ENCODE measurements at regions not wholly inside any gene's neighbourhood (a gene's known extent, or its start where the extent isn't known, plus 50 kb on each side); places are given as distances from the start of the nearest gene placed in this dataset.

GRCh38 chr6:156182356-156182755, 594.8 kb upstream of the ARID1B start:
- Histone ChIP-seq H3K27me3 (ENCODE audit: control insufficient read depth, insufficient read depth, low read length) (peaks cover under 1% of the 10 kb centered on the region; the same call in 1 of the 2 replicates), H3K9me3 (ENCODE audit: control insufficient read depth, insufficient read depth, low read length) (no peaks in the 10 kb centered on the region), H3K27ac (ENCODE audit: insufficient read depth, low read length) (no peak overlapping the region), H3K4me2 (ENCODE audit: low read depth, low read length) (no peak overlapping the region), H3K18ac (ENCODE audit: low read depth, low read length) (no peak overlapping the region), H4K5ac (ENCODE audit: low read depth, low read length) (no peak overlapping the region), H2BK20ac (ENCODE audit: low read depth, low read length) (no peak overlapping the region), H3K14ac (replicated peaks; ENCODE audit: low read depth, low read length) (no peak overlapping the region), H3K56ac (ENCODE audit: extremely low read depth, insufficient read depth, low read length) (no peak overlapping the region), H2AK9ac (replicated peaks; ENCODE audit: low read depth, low read length, poor library complexity) (no peak overlapping the region), H3K9me1 (ENCODE audit: insufficient read depth, low read length) (no peaks in the 10 kb centered on the region), H3K23ac (ENCODE audit: low read depth, low read length) (no peak overlapping the region), H4K8ac (ENCODE audit: low read depth in 2 of 2, low read length in 2 of 2) (no peak overlapping the region), H2BK5ac (ENCODE audit: low read depth, low read length, poor library complexity, severe bottlenecking) (no peak overlapping the region), H3K36me3 (ENCODE audit: control insufficient read depth, insufficient read depth, low read length) (no peaks in the 10 kb centered on the region), H3K79me1 (ENCODE audit: low read depth in 1 of 2, low read length in 2 of 2) (no peaks in the 10 kb centered on the region), H2AK5ac (ENCODE audit: low read depth, low read length) (no peak overlapping the region), H3K4ac (ENCODE audit: low read depth, low read length) (no peak overlapping the region), H3K9ac (ENCODE audit: low read depth, low read length) (no peak overlapping the region), H4K20me1 (ENCODE audit: insufficient read depth, low read length) (no peaks in the 10 kb centered on the region), H2BK15ac (ENCODE audit: low read depth, low read length) (no peak overlapping the region), H3K4me3 (ENCODE audit: insufficient read depth, low read depth, low read length) (no peak overlapping the region), H3K4me1 (ENCODE audit: control insufficient read depth, insufficient read depth, low read length) (no peaks in the 10 kb centered on the region), H4K91ac (ENCODE audit: insufficient read depth, low read depth, low read length) (no peak overlapping the region), H2AFZ (replicated peaks; ENCODE audit: low read length, poor library complexity) (no peak overlapping the region), H2BK120ac (ENCODE audit: low read depth, low read length) (no peak overlapping the region)
- ATAC-seq (ENCODE audit: low read depth), result no peak
- no peak for DNase-seq
- POLR2A ChIA-PET (ENCODE audit: unreplicated experiment), result no interaction called here
- dilution Hi-C loops (cut with HindIII; ENCODE audit: low sequenced_read_pairs, unreplicated experiment) (no loop called here), intact Hi-C loops (cut with micrococcal nuclease) (no loop called here), in situ Hi-C loops (cut with MboI; ENCODE audit: low sequenced_read_pairs) (no loop called here)
- no TSS peak for BruUV-seq (replicated peaks)
- CTCF ChIA-PET, result no interaction called here
- no CpG with 5 or more reads among the region's 2 CpGs for WGBS, 2 experiments (ENCODE audit: extremely low coverage in 2 of 2, insufficient read length in 1 of 2)
- TF ChIP-seq MAFK (IDR thresholded peaks at IDR 0.05; ENCODE audit: low read depth, low read length) (no peak), BHLHE40 (IDR thresholded peaks at IDR 0.05; ENCODE audit: low read depth, low read length) (no peak), RFX5 (IDR thresholded peaks at IDR 0.05; ENCODE audit: low read depth, low read length) (no peak), RAD21 (IDR thresholded peaks at IDR 0.05; ENCODE audit: low read length) (no peak), SMC3 (IDR thresholded peaks at IDR 0.05; ENCODE audit: low read depth, low read length) (no peak), CHD1 (IDR thresholded peaks at IDR 0.05; ENCODE audit: low read depth, low read length) (no peak), RCOR1 (IDR thresholded peaks at IDR 0.05; ENCODE audit: insufficient replicate concordance, low read length) (no peak), USF2 (IDR thresholded peaks at IDR 0.05; ENCODE audit: low read depth, low read length) (no peak), NFE2L2 (IDR thresholded peaks at IDR 0.05; ENCODE audit: low read depth, low read length) (no peak), CTCF (conservative IDR thresholded peaks at IDR 0.05; ENCODE audit: low read depth, low read length) (no peak), FOS (IDR thresholded peaks at IDR 0.05; ENCODE audit: low read depth, low read length) (no peak), MXI1 (IDR thresholded peaks at IDR 0.05; ENCODE audit: borderline replicate concordance, low read depth, low read length) (no peak), ELK1 (IDR thresholded peaks at IDR 0.05; ENCODE audit: borderline replicate concordance, low read depth, low read length) (no peak), POLR2A (IDR thresholded peaks at IDR 0.05; ENCODE audit: low read depth, low read length) (no peak), MAZ (IDR thresholded peaks at IDR 0.05; ENCODE audit: borderline replicate concordance, low read depth, low read length) (no peak)
